GM12878 (cell line): ENCODE measurements at regions not wholly inside any gene's neighbourhood (a gene's known extent, or its start where the extent isn't known, plus 50 kb on each side); places are given as distances from the start of the nearest gene placed in this dataset.

ENCODE experiments used
- SIX5 ChIP-seq: IDR thresholded peaks from 2 replicates; pipeline ENCODE4 v1.6.1; 2011; ENCODE audit warnings: mild to moderate bottlenecking, low read depth, low read length, moderate library complexity; ENCODE audit not compliant: severe bottlenecking
- TF ChIP-seq, protein P1 (sequence below): fragments of 450-650 bp; IDR thresholded peaks from 2 replicates; pipeline ENCODE4 v1.6.1; 2016; ENCODE audit warnings: mild to moderate bottlenecking, moderate library complexity, borderline replicate concordance

- TF ChIP-seq, protein P1, sequence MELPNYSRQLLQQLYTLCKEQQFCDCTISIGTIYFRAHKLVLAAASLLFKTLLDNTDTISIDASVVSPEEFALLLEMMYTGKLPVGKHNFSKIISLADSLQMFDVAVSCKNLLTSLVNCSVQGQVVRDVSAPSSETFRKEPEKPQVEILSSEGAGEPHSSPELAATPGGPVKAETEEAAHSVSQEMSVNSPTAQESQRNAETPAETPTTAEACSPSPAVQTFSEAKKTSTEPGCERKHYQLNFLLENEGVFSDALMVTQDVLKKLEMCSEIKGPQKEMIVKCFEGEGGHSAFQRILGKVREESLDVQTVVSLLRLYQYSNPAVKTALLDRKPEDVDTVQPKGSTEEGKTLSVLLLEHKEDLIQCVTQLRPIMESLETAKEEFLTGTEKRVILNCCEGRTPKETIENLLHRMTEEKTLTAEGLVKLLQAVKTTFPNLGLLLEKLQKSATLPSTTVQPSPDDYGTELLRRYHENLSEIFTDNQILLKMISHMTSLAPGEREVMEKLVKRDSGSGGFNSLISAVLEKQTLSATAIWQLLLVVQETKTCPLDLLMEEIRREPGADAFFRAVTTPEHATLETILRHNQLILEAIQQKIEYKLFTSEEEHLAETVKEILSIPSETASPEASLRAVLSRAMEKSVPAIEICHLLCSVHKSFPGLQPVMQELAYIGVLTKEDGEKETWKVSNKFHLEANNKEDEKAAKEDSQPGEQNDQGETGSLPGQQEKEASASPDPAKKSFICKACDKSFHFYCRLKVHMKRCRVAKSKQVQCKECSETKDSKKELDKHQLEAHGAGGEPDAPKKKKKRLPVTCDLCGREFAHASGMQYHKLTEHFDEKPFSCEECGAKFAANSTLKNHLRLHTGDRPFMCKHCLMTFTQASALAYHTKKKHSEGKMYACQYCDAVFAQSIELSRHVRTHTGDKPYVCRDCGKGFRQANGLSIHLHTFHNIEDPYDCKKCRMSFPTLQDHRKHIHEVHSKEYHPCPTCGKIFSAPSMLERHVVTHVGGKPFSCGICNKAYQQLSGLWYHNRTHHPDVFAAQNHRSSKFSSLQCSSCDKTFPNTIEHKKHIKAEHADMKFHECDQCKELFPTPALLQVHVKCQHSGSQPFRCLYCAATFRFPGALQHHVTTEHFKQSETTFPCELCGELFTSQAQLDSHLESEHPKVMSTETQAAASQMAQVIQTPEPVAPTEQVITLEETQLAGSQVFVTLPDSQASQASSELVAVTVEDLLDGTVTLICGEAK, result no peak
- TF ChIP-seq SIX5, result no peak
These were observed 112.5 kb upstream of the UNC5B start for GRCh38 chr10:71099731-71100361.
